Neural cell (in vitro differentiated cells): ENCODE measurements at regions not wholly inside any gene's neighbourhood (a gene's known extent, or its start where the extent isn't known, plus 50 kb on each side); places are given as distances from the start of the nearest gene placed in this dataset.

Source experiments
- H2AFZ ChIP-seq: fragments of 200-600, 300-800 bp; sonication (generic), shearing (Covaris generic); 2 replicates; pipeline ENCODE4 v1.6.0; 2014; ENCODE audit warnings: low read depth, mild to moderate bottlenecking, antibody characterized with exemption, low read length, moderate library complexity
- H3F3A ChIP-seq: fragments of 200-600 bp; shearing (Covaris generic); 2 replicates; pipeline ENCODE4 v1.6.1; 2016; ENCODE audit warnings: mild to moderate bottlenecking, moderate library complexity, mixed read lengths, antibody characterized with exemption, low read length; ENCODE audit not compliant: insufficient read depth, poor library complexity, severe bottlenecking
- H3K27ac ChIP-seq: fragments of 200-600, 300-800 bp; sonication (generic), shearing (Covaris generic); 2 replicates; pipeline ENCODE4 v1.5.1; 2014; ENCODE audit warnings: mild to moderate bottlenecking, low read length, moderate library complexity
- H3K27me3 ChIP-seq: fragments of 300-800, 200-600 bp; sonication (generic), shearing (Covaris generic); 2 replicates; pipeline ENCODE4 v1.6.0; 2014; ENCODE audit warnings: mild to moderate bottlenecking, low read depth, low read length, moderate library complexity; ENCODE audit not compliant: insufficient read depth
- H3K36me3 ChIP-seq: fragments of 300-800, 200-600 bp; sonication (generic), shearing (Covaris generic); 2 replicates; pipeline ENCODE4 v1.5.1; 2014; ENCODE audit warnings: mild to moderate bottlenecking, antibody characterized with exemption, low read length, moderate library complexity; ENCODE audit not compliant: insufficient read depth
- H3K4me2 ChIP-seq: fragments of 300-800, 200-600 bp; sonication (generic), shearing (Covaris generic); 2 replicates; pipeline ENCODE4 v1.6.0; 2014; ENCODE audit warnings: mild to moderate bottlenecking, low read length
- H3K4me3 ChIP-seq: fragments of 300-800, 200-600 bp; sonication (generic), shearing (Covaris generic); 2 replicates; pipeline ENCODE4 v1.5.1; 2014; ENCODE audit warnings: mild to moderate bottlenecking, low read length, moderate library complexity
- H3K79me2 ChIP-seq: fragments of 200-600 bp; shearing (Covaris generic); replicated peaks from 2 replicates; pipeline ENCODE4 v1.6.0; 2014; ENCODE audit warnings: mild to moderate bottlenecking, low read length, moderate library complexity; ENCODE audit not compliant: insufficient read depth
- H3K9ac ChIP-seq: fragments of 300-800, 200-600 bp; sonication (generic), shearing (Covaris generic); 2 replicates; pipeline ENCODE4 v1.6.1; 2016; ENCODE audit warnings: mild to moderate bottlenecking, low read length, mixed read lengths
- H3K9me2 ChIP-seq: fragments of 200-600 bp; shearing (Covaris generic); 2 replicates; pipeline ENCODE4 v1.6.1; 2016; ENCODE audit warnings: mild to moderate bottlenecking, low read length, mixed read lengths; ENCODE audit not compliant: insufficient read depth
- H3K9me3 ChIP-seq: fragments of 200-600, 300-800 bp; sonication (generic), shearing (Covaris generic); 2 replicates; pipeline ENCODE4 v1.6.1; 2016; ENCODE audit warnings: mild to moderate bottlenecking, mixed run types, low read length, moderate library complexity, mixed read lengths
- H4K20me1 ChIP-seq: fragments of 200-600 bp; shearing (Covaris generic); 2 replicates; pipeline ENCODE4 v1.6.1; 2016; ENCODE audit warnings: mild to moderate bottlenecking, mixed run types; ENCODE audit not compliant: insufficient read depth
- EP300 ChIP-seq: fragments of 450-650 bp; conservative IDR thresholded peaks from 2 replicates; pipeline ENCODE4 v1.6.1; 2014; ENCODE audit warnings: antibody characterized with exemption, mild to moderate bottlenecking, moderate library complexity; ENCODE audit not compliant: poor library complexity, severe bottlenecking
- EZH2 ChIP-seq: fragments of 200-600, 300-800 bp; shearing (Covaris generic), sonication (generic); IDR thresholded peaks from 2 replicates; pipeline ENCODE4 v1.6.1; 2014; ENCODE audit warnings: antibody characterized with exemption, low read length, borderline replicate concordance, mild to moderate bottlenecking; ENCODE audit not compliant: insufficient read depth, poor library complexity, severe bottlenecking
- MXI1 ChIP-seq: fragments of 450-650 bp; conservative IDR thresholded peaks from 2 replicates; pipeline ENCODE4 v1.6.1; 2014; ENCODE audit warnings: antibody characterized with exemption, mild to moderate bottlenecking; ENCODE audit not compliant: poor library complexity, severe bottlenecking
- POLR2AphosphoS5 ChIP-seq: IDR thresholded peaks from 2 replicates; pipeline ENCODE4 v1.6.1; 2012
- RAD21 ChIP-seq: fragments of 450-650 bp; conservative IDR thresholded peaks from 2 replicates; pipeline ENCODE4 v1.6.1; 2014; ENCODE audit warnings: antibody characterized with exemption, mild to moderate bottlenecking, moderate library complexity
- SMC3 ChIP-seq: fragments of 450-650 bp; conservative IDR thresholded peaks from 2 replicates; pipeline ENCODE4 v1.6.1; 2014; ENCODE audit warnings: antibody characterized with exemption, mild to moderate bottlenecking, moderate library complexity; ENCODE audit not compliant: poor library complexity
- TAF1 ChIP-seq: IDR thresholded peaks from 2 replicates; pipeline ENCODE4 v1.6.1; 2012; ENCODE audit warnings: low read depth
- TF ChIP-seq, protein P1 (sequence below): IDR thresholded peaks from 2 replicates; pipeline ENCODE4 v1.6.1; 2012; ENCODE audit warnings: borderline replicate concordance
- TF ChIP-seq, protein P2 (sequence below): fragments of 450-650 bp; IDR thresholded peaks from 2 replicates; pipeline ENCODE4 v1.5.1; 2014; ENCODE audit warnings: antibody characterized with exemption, mild to moderate bottlenecking, moderate library complexity; ENCODE audit not compliant: poor library complexity, severe bottlenecking

DNA sequence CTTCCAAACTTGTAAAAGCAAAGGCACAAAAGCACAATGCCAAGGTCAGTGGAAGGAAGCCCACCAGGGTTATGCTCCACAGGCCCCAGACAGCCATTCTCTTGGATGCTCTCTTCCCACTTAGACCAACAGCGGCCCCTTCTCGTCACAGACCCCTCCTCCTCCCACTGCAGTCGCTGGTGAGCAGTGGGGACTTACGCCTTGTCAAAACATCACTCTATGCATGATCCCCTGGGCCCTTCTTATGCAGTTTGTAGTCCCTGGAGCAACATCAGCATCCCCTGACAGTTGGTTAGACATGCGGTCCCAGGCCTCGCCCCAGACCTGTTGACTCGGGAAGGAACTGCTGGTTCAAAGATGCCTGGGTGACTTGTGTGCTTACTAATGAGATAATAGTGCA, 376.0 kb upstream of the KLHL29 start:
- TF ChIP-seq RAD21 (no peak), TAF1 (no peak), EP300 (no peak), SMC3 (no peak), EZH2 (no peak), MXI1 (no peak), POLR2AphosphoS5 (no peak)
- TF ChIP-seq, protein P1, sequence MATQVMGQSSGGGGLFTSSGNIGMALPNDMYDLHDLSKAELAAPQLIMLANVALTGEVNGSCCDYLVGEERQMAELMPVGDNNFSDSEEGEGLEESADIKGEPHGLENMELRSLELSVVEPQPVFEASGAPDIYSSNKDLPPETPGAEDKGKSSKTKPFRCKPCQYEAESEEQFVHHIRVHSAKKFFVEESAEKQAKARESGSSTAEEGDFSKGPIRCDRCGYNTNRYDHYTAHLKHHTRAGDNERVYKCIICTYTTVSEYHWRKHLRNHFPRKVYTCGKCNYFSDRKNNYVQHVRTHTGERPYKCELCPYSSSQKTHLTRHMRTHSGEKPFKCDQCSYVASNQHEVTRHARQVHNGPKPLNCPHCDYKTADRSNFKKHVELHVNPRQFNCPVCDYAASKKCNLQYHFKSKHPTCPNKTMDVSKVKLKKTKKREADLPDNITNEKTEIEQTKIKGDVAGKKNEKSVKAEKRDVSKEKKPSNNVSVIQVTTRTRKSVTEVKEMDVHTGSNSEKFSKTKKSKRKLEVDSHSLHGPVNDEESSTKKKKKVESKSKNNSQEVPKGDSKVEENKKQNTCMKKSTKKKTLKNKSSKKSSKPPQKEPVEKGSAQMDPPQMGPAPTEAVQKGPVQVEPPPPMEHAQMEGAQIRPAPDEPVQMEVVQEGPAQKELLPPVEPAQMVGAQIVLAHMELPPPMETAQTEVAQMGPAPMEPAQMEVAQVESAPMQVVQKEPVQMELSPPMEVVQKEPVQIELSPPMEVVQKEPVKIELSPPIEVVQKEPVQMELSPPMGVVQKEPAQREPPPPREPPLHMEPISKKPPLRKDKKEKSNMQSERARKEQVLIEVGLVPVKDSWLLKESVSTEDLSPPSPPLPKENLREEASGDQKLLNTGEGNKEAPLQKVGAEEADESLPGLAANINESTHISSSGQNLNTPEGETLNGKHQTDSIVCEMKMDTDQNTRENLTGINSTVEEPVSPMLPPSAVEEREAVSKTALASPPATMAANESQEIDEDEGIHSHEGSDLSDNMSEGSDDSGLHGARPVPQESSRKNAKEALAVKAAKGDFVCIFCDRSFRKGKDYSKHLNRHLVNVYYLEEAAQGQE, result no peak
- TF ChIP-seq, protein P2, sequence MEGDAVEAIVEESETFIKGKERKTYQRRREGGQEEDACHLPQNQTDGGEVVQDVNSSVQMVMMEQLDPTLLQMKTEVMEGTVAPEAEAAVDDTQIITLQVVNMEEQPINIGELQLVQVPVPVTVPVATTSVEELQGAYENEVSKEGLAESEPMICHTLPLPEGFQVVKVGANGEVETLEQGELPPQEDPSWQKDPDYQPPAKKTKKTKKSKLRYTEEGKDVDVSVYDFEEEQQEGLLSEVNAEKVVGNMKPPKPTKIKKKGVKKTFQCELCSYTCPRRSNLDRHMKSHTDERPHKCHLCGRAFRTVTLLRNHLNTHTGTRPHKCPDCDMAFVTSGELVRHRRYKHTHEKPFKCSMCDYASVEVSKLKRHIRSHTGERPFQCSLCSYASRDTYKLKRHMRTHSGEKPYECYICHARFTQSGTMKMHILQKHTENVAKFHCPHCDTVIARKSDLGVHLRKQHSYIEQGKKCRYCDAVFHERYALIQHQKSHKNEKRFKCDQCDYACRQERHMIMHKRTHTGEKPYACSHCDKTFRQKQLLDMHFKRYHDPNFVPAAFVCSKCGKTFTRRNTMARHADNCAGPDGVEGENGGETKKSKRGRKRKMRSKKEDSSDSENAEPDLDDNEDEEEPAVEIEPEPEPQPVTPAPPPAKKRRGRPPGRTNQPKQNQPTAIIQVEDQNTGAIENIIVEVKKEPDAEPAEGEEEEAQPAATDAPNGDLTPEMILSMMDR, result no peak

DNA sequence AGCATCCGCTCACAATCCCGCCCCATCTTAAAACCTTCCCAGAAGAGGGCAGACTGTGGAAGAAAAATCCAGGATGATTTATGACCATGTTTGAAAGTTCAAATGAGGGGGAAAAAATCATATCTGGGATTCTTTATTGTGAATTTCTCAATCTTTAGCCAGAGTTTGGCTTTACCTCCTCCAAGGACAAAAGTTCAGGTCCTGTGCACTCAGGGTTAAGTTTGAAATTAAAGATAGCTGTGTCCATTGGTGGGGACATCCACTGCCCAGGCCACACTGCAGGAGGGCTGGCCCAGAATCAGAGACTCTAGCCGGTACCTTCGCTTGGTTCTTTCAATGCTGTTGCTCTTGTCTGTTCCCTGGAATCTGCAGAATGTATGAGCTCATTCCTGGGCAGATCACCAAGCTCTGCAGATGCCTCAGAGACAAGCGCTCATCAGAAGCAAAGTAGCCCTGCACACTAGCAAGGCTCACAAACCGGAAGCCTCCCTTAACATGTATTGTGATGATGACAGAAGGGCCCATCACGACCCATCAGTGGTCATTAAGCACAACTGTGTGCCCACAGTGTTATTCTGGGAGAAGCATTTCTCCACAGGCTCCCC, 375.3 kb upstream of the KLHL29 start:
- no peaks in the 10 kb centered on the region for H3F3A ChIP-seq
- TF ChIP-seq RAD21, result no peak
- TF ChIP-seq, protein P1, result no peak
- TF ChIP-seq POLR2AphosphoS5, result no peak
- TF ChIP-seq, protein P2, result no peak
- TF ChIP-seq MXI1, result no peak
- no peak for TF ChIP-seq SMC3
- no peak for TF ChIP-seq EP300
- no peak for TF ChIP-seq EZH2
- no peak for TF ChIP-seq TAF1
- H2AFZ ChIP-seq, result no peak overlapping the region
- no peaks in the 10 kb centered on the region for H3K9me3 ChIP-seq
- no peaks in the 10 kb centered on the region for H3K27me3 ChIP-seq
- no peaks in the 10 kb centered on the region for H3K36me3 ChIP-seq
- H3K79me2 ChIP-seq, result no peaks in the 10 kb centered on the region
- no peak overlapping the region for H3K4me3 ChIP-seq
- no peaks in the 10 kb centered on the region for H3K9me2 ChIP-seq
- H4K20me1 ChIP-seq, result no peaks in the 10 kb centered on the region
- no peak overlapping the region for H3K9ac ChIP-seq
- no peak overlapping the region for H3K4me2 ChIP-seq
- no peak overlapping the region for H3K27ac ChIP-seq

More for the DNA sequence above, 376.0 kb upstream of the KLHL29 start:
- Histone ChIP-seq H3K4me2 (no peak overlapping the region), H4K20me1 (no peaks in the 10 kb centered on the region), H3K36me3 (no peaks in the 10 kb centered on the region), H3K9ac (no peak overlapping the region), H3F3A (no peaks in the 10 kb centered on the region), H3K9me3 (no peaks in the 10 kb centered on the region), H3K9me2 (no peaks in the 10 kb centered on the region), H2AFZ (no peak overlapping the region), H3K4me3 (no peak overlapping the region), H3K27me3 (no peaks in the 10 kb centered on the region), H3K27ac (no peak overlapping the region), H3K79me2 (no peaks in the 10 kb centered on the region)
